ENCODE measurements at regions not wholly inside any gene's neighbourhood (a gene's known extent, or its start where the extent isn't known, plus 50 kb on each side); places are given as distances from the start of the nearest gene placed in this dataset.
A peak's percentile ranks its signal among the peaks of the same experiment; 100 is the strongest.

- no peak overlapping the region for H3K4me3 ChIP-seq (ENCODE audit: control insufficient read depth, low read depth, low read length)
- DNase-seq (ENCODE audit: low read depth), result no peak
- TF ChIP-seq, protein P1, sequence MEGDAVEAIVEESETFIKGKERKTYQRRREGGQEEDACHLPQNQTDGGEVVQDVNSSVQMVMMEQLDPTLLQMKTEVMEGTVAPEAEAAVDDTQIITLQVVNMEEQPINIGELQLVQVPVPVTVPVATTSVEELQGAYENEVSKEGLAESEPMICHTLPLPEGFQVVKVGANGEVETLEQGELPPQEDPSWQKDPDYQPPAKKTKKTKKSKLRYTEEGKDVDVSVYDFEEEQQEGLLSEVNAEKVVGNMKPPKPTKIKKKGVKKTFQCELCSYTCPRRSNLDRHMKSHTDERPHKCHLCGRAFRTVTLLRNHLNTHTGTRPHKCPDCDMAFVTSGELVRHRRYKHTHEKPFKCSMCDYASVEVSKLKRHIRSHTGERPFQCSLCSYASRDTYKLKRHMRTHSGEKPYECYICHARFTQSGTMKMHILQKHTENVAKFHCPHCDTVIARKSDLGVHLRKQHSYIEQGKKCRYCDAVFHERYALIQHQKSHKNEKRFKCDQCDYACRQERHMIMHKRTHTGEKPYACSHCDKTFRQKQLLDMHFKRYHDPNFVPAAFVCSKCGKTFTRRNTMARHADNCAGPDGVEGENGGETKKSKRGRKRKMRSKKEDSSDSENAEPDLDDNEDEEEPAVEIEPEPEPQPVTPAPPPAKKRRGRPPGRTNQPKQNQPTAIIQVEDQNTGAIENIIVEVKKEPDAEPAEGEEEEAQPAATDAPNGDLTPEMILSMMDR (conservative IDR thresholded peaks at IDR 0.05; ENCODE audit: control insufficient read depth, insufficient read depth, low read depth, low read length), result no peak
Observed at GRCh38 chr1:88544195-88544594, 139.9 kb upstream of the PKN2 start.

DNA sequence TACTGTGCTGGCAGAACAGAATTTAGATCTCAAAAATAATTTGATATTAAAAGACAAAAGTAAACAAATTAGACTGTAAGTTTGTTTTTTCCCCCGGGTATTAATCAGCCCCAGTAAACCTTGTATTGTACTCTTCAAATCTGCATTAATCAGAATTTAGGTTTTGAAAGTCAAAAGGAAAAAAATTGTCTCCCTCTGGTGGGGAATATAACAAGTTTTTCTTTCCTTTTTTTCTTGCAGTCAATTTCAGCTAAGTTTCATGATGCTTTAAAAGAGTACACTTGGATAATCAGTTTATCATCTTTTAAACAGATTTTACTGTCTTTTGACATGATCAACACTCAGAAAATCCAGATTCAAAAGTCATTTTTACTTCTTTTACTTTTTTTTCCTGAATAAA, 134.5 kb upstream of the PKN2 start:
- TF ChIP-seq, protein P1 (conservative IDR thresholded peaks at IDR 0.05; ENCODE audit: control insufficient read depth, insufficient read depth, low read depth, low read length), result peak; percentile 30
- no peak overlapping the region for H3K4me3 ChIP-seq (ENCODE audit: control insufficient read depth, low read depth, low read length)
- DNase-seq (ENCODE audit: low read depth), result peak; percentile 12

GRCh38 chr1:88552226-88552625, 131.8 kb upstream of the PKN2 start:
- TF ChIP-seq, protein P1 (conservative IDR thresholded peaks at IDR 0.05; ENCODE audit: control insufficient read depth, insufficient read depth, low read depth, low read length), result peak; percentile 1
- H3K4me3 ChIP-seq (ENCODE audit: control insufficient read depth, low read depth, low read length), result no peak overlapping the region
- DNase-seq (ENCODE audit: low read depth), result no peak

DNA sequence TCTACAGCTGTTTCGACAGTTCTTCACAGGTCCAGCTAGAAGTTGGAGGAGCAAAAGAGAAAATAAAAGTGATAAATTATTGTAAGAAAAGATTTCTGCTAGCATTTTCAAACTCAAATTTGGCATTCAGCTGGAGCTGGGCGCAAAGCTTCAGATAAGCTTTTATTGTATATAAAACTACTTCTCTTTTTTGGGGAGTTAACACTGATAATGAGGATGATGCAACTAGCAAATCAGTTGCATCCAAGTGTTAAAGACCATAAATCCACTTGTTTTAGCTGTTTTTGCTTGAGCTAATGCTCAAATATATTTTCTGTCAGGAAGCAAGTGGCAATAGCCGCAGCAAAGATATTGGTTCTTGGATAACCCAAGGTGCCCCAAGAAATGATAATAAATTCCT, 127.1 kb upstream of the PKN2 start:
- no peak overlapping the region for H3K4me3 ChIP-seq (ENCODE audit: control insufficient read depth, low read depth, low read length)
- TF ChIP-seq, protein P1 (conservative IDR thresholded peaks at IDR 0.05; ENCODE audit: control insufficient read depth, insufficient read depth, low read depth, low read length), result no peak

GRCh38 chr1:88560621-88561020, 123.5 kb upstream of the PKN2 start:
- TF ChIP-seq, protein P1 (conservative IDR thresholded peaks at IDR 0.05; ENCODE audit: control insufficient read depth, insufficient read depth, low read depth, low read length), result no peak
- no peak for DNase-seq (ENCODE audit: low read depth)
- H3K4me3 ChIP-seq (ENCODE audit: control insufficient read depth, low read depth, low read length), result no peak overlapping the region

More for the DNA sequence above, 127.1 kb upstream of the PKN2 start:
- DNase-seq (ENCODE audit: low read depth), result no peak

DNA sequence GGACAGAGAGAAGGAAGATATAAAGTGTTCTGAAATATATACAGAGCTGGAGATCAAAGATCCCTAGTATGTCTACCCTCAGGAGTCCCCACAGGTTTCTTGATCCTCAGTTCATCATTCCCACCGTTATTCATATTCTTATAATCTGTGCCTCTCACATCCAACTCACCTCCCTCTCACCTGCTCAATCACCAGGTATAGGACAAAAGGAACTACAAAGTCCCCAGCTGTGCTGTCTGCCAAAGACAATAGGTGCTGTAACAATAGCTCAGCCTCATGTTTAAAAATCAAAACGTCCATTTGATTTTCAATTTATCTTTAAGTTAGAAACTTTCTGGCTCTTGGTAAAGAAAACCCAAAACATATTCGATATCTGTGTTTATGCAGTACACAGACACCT, 121.1 kb upstream of the PKN2 start:
- H3K4me3 ChIP-seq (ENCODE audit: control insufficient read depth, low read depth, low read length), result no peak overlapping the region
- TF ChIP-seq, protein P1 (conservative IDR thresholded peaks at IDR 0.05; ENCODE audit: control insufficient read depth, insufficient read depth, low read depth, low read length), result no peak
- no peak for DNase-seq (ENCODE audit: low read depth)

Data from fibroblast of mammary gland (primary cell).